GM23248 (cell line): ENCODE measurements at regions not wholly inside any gene's neighbourhood (a gene's known extent, or its start where the extent isn't known, plus 50 kb on each side); places are given as distances from the start of the nearest gene placed in this dataset.

ENCODE experiments used
- EZH2 ChIP-seq: fragments of 200-600 bp; sonication (generic); IDR thresholded peaks from 2 replicates; pipeline ENCODE4 v1.6.1; 2018; ENCODE audit warnings: antibody characterized with exemption, mild to moderate bottlenecking; ENCODE audit not compliant: insufficient read depth, poor library complexity, severe bottlenecking
- EZH2phosphoT487 ChIP-seq: fragments of 200-600 bp; sonication (generic); IDR thresholded peaks from 2 replicates; pipeline ENCODE4 v1.6.1; 2018; ENCODE audit warnings: antibody characterized with exemption, moderate library complexity, mild to moderate bottlenecking, low read depth; ENCODE audit not compliant: insufficient read depth

- no peak for TF ChIP-seq EZH2
- no peak for TF ChIP-seq EZH2phosphoT487
Observed at GRCh38 chr20:50417023-50417329, 93.2 kb upstream of the PTPN1 start.
